ENCODE measurements at regions not wholly inside any gene's neighbourhood (a gene's known extent, or its start where the extent isn't known, plus 50 kb on each side); places are given as distances from the start of the nearest gene placed in this dataset.

GRCh38 chr7:18191341-18191740 is 163.7 kb upstream of the PRPS1L1 start:
- H3K9me3 ChIP-seq (ENCODE audit: control insufficient read depth, insufficient read depth, low read depth, low read length), result no peaks in the 10 kb centered on the region
- no peaks in the 10 kb centered on the region for H3K36me3 ChIP-seq (ENCODE audit: control insufficient read depth in 2 of 2, insufficient read depth in 1 of 2, low read length in 2 of 2)
- POLR2A ChIA-PET, result no interaction called here
- no peaks in the 10 kb centered on the region for H3K4me1 ChIP-seq (ENCODE audit: control insufficient read depth, insufficient read depth, low read length)
- H3K27ac ChIP-seq (ENCODE audit: extremely low read depth, low read depth, low read length), result no peak overlapping the region
- CTCF ChIA-PET, result interaction anchor here (0.6 kb wide), 1 partner anchor 1300 kb away, joined by 3 read pairs; no protein-coding TSS in a partner anchor
- TF ChIP-seq SETDB1 (IDR thresholded peaks at IDR 0.05; ENCODE audit: insufficient read length, low read length) (no peak), ZNF324 (tag by site-specific recombination; IDR thresholded peaks at IDR 0.05) (no peak), ZNF433 (tag by site-specific recombination; IDR thresholded peaks at IDR 0.05; ENCODE audit: low read depth) (no peak), ZNF707 (tag by site-specific recombination; IDR thresholded peaks at IDR 0.05) (no peak), ZNF488 (tag by site-specific recombination; IDR thresholded peaks at IDR 0.05) (no peak), ZNF26 (tag by site-specific recombination; IDR thresholded peaks at IDR 0.05) (no peak), TSHZ1 (tag by site-specific recombination; IDR thresholded peaks at IDR 0.05; ENCODE audit: borderline replicate concordance) (no peak), PATZ1 (tag by site-specific recombination; IDR thresholded peaks at IDR 0.05) (no peak), ZNF10 (tag by site-specific recombination; IDR thresholded peaks at IDR 0.05) (no peak), CTCF (tag by site-specific recombination; IDR thresholded peaks at IDR 0.05) (no peak), KLF17 (tag by site-specific recombination; IDR thresholded peaks at IDR 0.05) (no peak), FEZF1 (tag by site-specific recombination; IDR thresholded peaks at IDR 0.05) (no peak), ZNF677 (tag by site-specific recombination; IDR thresholded peaks at IDR 0.05) (no peak), GLI4 (tag by site-specific recombination; IDR thresholded peaks at IDR 0.05) (no peak), AEBP2 (tag by site-specific recombination; IDR thresholded peaks at IDR 0.05; ENCODE audit: borderline replicate concordance) (no peak), ZNF449 (tag by site-specific recombination; IDR thresholded peaks at IDR 0.05) (no peak), ZNF280C (tag by site-specific recombination; IDR thresholded peaks at IDR 0.05) (no peak), ZNF398 (tag by site-specific recombination; IDR thresholded peaks at IDR 0.05) (no peak)
- no peak overlapping the region for H3K4me3 ChIP-seq (ENCODE audit: low read depth, low read length)
